ENCODE measurements at regions not wholly inside any gene's neighbourhood (a gene's known extent, or its start where the extent isn't known, plus 50 kb on each side); places are given as distances from the start of the nearest gene placed in this dataset.

DNA sequence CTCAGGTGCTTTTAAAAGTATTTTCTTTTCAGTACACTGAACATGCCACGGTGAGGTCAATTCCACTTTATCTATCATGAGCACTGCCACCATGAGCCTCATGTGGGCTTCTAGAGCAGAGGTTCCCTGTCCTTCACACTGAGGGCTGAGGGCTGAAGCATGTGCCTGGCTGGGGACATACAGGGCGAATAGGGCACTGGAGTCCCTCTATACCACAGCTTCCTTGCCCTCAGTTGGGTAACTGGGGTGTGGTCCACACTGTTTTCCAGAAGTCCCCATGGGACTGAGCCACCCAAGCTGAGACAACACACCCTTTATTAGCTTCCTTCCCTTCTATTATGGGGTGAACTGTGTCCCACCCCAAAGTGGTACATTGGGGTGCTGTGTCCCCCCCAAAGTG, 172.2 kb upstream of the ID2 start:
- no peak for TF ChIP-seq POLR2A (IDR thresholded peaks at IDR 0.05)
- TF ChIP-seq, protein P1, sequence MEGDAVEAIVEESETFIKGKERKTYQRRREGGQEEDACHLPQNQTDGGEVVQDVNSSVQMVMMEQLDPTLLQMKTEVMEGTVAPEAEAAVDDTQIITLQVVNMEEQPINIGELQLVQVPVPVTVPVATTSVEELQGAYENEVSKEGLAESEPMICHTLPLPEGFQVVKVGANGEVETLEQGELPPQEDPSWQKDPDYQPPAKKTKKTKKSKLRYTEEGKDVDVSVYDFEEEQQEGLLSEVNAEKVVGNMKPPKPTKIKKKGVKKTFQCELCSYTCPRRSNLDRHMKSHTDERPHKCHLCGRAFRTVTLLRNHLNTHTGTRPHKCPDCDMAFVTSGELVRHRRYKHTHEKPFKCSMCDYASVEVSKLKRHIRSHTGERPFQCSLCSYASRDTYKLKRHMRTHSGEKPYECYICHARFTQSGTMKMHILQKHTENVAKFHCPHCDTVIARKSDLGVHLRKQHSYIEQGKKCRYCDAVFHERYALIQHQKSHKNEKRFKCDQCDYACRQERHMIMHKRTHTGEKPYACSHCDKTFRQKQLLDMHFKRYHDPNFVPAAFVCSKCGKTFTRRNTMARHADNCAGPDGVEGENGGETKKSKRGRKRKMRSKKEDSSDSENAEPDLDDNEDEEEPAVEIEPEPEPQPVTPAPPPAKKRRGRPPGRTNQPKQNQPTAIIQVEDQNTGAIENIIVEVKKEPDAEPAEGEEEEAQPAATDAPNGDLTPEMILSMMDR (IDR thresholded peaks at IDR 0.05): no peak
